Osteocyte (in vitro differentiated cells): ENCODE measurements at regions not wholly inside any gene's neighbourhood (a gene's known extent, or its start where the extent isn't known, plus 50 kb on each side); places are given as distances from the start of the nearest gene placed in this dataset.

ENCODE experiments used
- DNase-seq: peaks from one replicate; pipeline ENCODE4 v3.0.0; 2021; ENCODE audit warnings: mixed read lengths; ENCODE audit not compliant: unreplicated experiment; ENCODE audit errors: extremely low spot score
- H3K27ac Mint-ChIP-seq: one replicate; pipeline ENCODE4 v1.8.0; 2021; ENCODE audit warnings: mild to moderate bottlenecking, mixed read lengths; ENCODE audit not compliant: unreplicated experiment
- H3K27me3 Mint-ChIP-seq: one replicate; pipeline ENCODE4 v1.8.0; 2021; ENCODE audit warnings: mixed read lengths; ENCODE audit not compliant: unreplicated experiment
- H3K36me3 Mint-ChIP-seq: one replicate; pipeline ENCODE4 v1.8.0; 2021; ENCODE audit warnings: mixed read lengths; ENCODE audit not compliant: unreplicated experiment
- H3K4me1 Mint-ChIP-seq: one replicate; pipeline ENCODE4 v1.8.0; 2021; ENCODE audit warnings: mixed read lengths; ENCODE audit not compliant: unreplicated experiment
- H3K4me3 Mint-ChIP-seq: one replicate; pipeline ENCODE4 v1.8.0; 2021; ENCODE audit warnings: mild to moderate bottlenecking, moderate library complexity, mixed read lengths; ENCODE audit not compliant: unreplicated experiment
- H3K9me3 Mint-ChIP-seq: one replicate; pipeline ENCODE4 v1.8.0; 2021; ENCODE audit warnings: mixed read lengths; ENCODE audit not compliant: unreplicated experiment
- TF ChIP-seq, protein P1 (sequence below): fragments of 200-600 bp; sonication (generic); IDR thresholded peaks from 2 replicates; pipeline ENCODE4 v1.5.0; 2021; ENCODE audit warnings: antibody characterized with exemption, mild to moderate bottlenecking, moderate library complexity

- TF ChIP-seq, protein P1, sequence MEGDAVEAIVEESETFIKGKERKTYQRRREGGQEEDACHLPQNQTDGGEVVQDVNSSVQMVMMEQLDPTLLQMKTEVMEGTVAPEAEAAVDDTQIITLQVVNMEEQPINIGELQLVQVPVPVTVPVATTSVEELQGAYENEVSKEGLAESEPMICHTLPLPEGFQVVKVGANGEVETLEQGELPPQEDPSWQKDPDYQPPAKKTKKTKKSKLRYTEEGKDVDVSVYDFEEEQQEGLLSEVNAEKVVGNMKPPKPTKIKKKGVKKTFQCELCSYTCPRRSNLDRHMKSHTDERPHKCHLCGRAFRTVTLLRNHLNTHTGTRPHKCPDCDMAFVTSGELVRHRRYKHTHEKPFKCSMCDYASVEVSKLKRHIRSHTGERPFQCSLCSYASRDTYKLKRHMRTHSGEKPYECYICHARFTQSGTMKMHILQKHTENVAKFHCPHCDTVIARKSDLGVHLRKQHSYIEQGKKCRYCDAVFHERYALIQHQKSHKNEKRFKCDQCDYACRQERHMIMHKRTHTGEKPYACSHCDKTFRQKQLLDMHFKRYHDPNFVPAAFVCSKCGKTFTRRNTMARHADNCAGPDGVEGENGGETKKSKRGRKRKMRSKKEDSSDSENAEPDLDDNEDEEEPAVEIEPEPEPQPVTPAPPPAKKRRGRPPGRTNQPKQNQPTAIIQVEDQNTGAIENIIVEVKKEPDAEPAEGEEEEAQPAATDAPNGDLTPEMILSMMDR = no peak
- Mint-ChIP-seq H3K27me3 (no peaks in the 10 kb centered on the region), H3K27ac (no peak overlapping the region)
These were observed 254.3 kb upstream of the LYZL1 start for GRCh38 chr10:29034592-29034991.

GRCh38 chr10:29035721-29036120 is 253.1 kb upstream of the LYZL1 start:
- no peak overlapping the region for H3K4me3 Mint-ChIP-seq
- TF ChIP-seq, protein P1 = no peak
- no peak overlapping the region for H3K27ac Mint-ChIP-seq
- H3K27me3 Mint-ChIP-seq = no peaks in the 10 kb centered on the region
- peaks cover 6% of the 10 kb centered on the region for H3K9me3 Mint-ChIP-seq
- peaks cover 27% of the 10 kb centered on the region for H3K4me1 Mint-ChIP-seq
- no peaks in the 10 kb centered on the region for H3K36me3 Mint-ChIP-seq
- DNase-seq = no peak

More at GRCh38 chr10:29034592-29034991, 254.3 kb upstream of the LYZL1 start:
- Mint-ChIP-seq H3K4me1 (peaks cover 20% of the 10 kb centered on the region), H3K36me3 (no peaks in the 10 kb centered on the region), H3K9me3 (no peaks in the 10 kb centered on the region), H3K4me3 (no peak overlapping the region)
- DNase-seq = no peak

- Mint-ChIP-seq H3K4me3 (no peak overlapping the region), H3K9me3 (peaks cover 9% of the 10 kb centered on the region), H3K4me1 (peaks cover 32% of the 10 kb centered on the region), H3K27me3 (no peaks in the 10 kb centered on the region), H3K36me3 (no peaks in the 10 kb centered on the region), H3K27ac (no peak overlapping the region)
- DNase-seq = no peak
- TF ChIP-seq, protein P1 = no peak
These were observed 251.3 kb upstream of the LYZL1 start for GRCh38 chr10:29037348-29038113.

DNA sequence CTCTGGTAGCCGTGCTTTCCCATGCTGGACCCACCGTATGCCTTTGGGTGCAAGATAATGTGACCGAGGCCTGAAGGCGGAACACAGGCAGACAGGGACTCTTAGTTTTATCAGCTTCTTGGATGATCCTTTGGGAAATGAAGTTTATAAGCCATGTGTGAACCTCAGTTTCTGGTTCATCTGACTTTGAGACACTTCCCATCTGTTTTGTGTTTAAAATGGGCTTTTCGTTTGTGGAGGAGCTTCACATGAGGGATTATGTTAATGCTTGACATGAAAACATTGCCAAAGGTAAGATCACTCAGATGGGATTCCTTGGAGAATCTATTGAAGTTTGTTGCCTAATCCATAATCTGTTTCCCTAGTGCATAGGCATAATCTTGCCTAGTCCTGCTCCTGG is 249.8 kb upstream of the LYZL1 start:
- no peaks in the 10 kb centered on the region for H3K27me3 Mint-ChIP-seq
- peak overlapping the region; percentile 83 for H3K27ac Mint-ChIP-seq
- H3K4me1 Mint-ChIP-seq = peaks cover 32% of the 10 kb centered on the region
- no peak for DNase-seq
- TF ChIP-seq, protein P1 = no peak
- no peaks in the 10 kb centered on the region for H3K36me3 Mint-ChIP-seq
- peaks cover 18% of the 10 kb centered on the region for H3K9me3 Mint-ChIP-seq
- no peak overlapping the region for H3K4me3 Mint-ChIP-seq

- Mint-ChIP-seq H3K9me3 (peaks cover 18% of the 10 kb centered on the region), H3K4me3 (no peak overlapping the region), H3K36me3 (no peaks in the 10 kb centered on the region), H3K4me1 (peaks cover 32% of the 10 kb centered on the region), H3K27ac (peak overlapping the region; percentile 83), H3K27me3 (no peaks in the 10 kb centered on the region)
- TF ChIP-seq, protein P1 = no peak
- no peak for DNase-seq
These were observed 249.1 kb upstream of the LYZL1 start for GRCh38 chr10:29039677-29040189.
